CD4-positive, alpha-beta T cell treated with Interleukin-17A for 4 hours (primary cell): ENCODE measurements at regions not wholly inside any gene's neighbourhood (a gene's known extent, or its start where the extent isn't known, plus 50 kb on each side); places are given as distances from the start of the nearest gene placed in this dataset.

Experiments used
- DNase-seq: peaks from one replicate; pipeline ENCODE4 v3.0.0-alpha.2; 2020; ENCODE audit warnings: mixed read lengths

DNA sequence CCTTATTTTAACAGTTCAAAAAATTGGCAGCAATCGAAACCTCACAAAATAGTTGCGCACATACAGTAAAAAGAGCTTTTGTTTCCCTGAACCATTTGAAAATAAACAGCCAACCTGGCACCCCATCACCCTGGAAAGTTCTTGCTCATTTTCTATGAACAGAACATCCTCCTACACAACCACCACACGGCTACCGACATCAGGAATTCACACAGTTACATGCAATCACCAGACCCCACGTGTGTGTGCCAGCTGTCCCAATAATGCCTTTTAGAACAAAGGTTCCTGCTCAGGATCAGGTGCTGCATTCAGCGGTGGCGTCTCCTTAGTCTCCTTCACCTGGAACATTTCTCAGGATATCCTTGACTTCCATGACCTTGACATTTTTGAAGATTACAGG, 186.5 kb downstream of the KLF13 start:
- no peak for DNase-seq

DNA sequence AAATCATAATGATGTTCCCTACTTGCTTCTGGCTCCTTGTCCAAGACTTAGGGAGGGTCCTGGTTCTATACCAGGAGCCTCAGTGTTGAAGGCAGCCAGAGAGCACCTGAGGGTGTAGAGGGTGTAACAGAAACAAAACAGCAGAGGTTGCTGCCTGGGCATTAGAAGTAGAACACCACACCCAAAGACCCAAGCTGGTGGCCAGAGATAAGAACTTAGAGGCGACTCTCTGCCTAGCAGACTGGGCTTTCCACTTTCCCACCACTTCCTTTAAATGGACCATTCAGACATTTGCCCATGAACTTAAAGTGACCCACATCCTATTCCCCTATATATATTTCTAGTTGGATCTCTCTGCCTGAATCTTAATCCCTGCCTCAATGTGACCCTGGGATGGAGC, 189.8 kb downstream of the KLF13 start:
- DNase-seq = no peak

DNA sequence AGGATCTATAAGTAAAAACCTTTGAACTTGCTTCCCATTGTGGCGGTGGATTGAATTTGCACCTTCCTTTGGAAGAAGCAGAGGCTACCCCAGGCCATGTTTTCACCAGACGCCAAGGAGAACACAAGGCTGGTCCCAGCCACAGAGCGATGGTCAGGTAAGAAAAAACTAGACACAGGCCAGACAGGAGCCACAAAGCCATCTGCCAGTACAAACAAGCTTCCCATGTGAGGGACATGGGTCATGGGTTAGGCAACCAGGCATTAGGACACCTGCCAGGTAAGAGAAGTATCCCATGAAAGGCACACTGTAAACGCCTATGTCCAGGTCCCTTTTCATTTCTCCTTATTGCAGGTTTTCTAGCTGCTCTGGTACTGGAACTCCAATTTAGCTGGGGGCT, 190.2 kb downstream of the KLF13 start:
- no peak for DNase-seq

DNA sequence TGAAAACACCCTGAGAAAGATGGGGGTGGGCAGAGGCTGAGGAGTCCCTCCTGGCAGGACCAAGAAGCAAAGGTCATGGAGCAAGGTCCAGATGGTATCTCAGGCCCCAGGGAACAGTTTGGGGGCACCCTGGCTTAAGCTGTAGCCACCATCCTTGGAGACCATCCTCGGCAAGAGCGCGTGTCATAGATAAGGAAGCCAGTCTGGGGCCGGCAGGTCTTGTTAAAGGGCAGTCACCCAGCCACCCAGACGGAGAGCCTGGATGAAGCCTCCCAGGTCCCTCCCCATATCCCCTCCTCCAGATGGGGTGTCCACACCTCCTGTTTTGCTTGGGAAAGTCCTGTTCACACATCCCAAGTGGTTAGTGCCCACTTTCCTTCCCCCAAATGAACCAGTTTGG, 191.1 kb downstream of the KLF13 start:
- DNase-seq = no peak

DNA sequence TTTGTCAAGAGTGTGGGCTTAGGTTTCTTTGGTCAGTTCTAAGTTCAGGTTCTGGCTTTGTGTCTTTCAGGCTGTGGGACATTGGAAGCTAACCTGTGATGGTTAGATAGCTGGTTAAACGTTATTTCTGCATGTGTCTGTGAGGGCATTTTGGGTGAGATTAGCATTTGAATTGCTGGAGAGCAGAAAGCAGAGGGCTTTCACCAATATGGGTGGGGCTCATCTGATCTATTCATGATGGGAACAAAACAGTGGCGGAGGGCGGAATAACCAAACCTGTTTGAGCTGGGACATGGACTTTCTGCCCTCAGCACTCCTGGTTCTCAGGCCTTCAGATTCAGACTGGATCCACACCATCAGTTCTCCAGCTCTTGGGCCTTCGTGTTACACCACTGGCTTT, 195.4 kb downstream of the KLF13 start:
- no peak for DNase-seq

DNA sequence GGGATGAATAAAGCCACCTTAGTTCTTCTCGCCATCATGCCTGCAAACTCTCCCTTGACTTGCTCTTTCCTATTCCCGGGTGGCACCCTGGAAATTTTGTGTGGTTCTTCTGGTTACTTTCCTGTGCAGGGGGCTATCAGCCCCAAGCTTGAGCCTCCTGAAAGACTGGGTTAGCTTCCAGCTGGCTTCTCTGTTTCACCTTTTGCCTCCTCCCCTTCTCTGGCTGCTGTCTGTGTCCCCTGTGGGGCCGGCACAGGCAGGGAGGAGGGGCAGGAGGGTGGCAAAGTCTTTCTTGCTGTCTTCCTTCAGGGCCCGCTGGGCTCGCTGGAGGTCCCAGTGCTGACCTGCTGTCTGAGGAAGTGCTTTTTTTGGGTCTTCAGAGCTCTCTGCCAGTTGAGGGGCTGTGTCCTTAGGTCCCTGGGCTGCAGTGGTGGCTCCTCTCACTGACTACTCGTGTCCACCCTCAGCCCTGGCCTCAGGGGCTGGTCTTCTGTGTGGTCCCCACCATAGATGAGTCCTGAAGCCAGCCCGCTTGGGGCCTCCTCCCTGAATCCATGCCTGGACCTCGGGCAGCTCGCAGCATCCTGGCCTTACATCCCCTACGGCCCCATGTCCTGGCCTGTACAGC, 196.5 kb downstream of the KLF13 start:
- no peak for DNase-seq

DNA sequence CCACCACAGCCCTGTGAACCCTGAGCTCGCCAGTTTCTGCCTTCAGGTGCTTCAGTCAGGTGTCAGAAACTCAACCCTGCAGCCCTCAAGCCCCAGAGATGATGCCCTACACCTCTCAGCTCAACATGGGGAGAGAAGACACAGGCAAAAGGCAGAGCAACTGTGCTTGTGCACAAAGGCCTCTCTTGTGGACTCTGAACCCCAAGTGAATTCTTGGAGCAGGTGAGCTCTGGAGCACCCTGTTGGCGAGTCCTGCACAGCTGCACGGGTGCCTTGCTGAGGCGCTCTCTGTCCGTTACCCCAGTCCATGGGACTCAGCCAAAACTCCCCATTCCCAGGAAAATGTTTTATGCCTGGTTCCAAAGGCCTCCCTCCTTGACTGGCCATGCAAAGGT, 197.0 kb downstream of the KLF13 start:
- no peak for DNase-seq

DNA sequence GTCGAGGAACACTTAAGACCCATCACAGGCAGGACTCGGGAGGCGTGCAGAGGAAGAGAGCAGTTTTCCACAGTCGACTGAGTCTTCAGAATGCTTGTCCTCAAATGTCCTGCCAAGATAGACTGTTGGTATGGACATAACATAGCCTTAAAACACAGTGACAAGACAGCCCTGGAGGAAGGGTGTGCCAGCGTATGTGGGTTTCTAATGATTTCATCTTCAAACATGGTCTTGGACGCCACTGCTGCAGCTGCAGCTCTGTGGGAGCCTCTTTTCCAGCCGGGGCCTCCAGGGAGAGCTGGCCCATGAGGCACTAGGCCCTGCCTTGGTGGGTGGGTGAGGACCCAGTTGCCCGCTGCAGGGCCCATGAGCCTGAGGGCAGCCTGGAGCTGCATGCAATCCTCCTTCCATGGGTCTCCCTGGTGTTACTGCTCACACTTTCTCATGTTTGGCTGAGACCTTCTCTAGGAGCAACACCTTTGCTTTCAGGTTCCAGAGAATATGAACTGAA, 198.6 kb downstream of the KLF13 start:
- no peak for DNase-seq

DNA sequence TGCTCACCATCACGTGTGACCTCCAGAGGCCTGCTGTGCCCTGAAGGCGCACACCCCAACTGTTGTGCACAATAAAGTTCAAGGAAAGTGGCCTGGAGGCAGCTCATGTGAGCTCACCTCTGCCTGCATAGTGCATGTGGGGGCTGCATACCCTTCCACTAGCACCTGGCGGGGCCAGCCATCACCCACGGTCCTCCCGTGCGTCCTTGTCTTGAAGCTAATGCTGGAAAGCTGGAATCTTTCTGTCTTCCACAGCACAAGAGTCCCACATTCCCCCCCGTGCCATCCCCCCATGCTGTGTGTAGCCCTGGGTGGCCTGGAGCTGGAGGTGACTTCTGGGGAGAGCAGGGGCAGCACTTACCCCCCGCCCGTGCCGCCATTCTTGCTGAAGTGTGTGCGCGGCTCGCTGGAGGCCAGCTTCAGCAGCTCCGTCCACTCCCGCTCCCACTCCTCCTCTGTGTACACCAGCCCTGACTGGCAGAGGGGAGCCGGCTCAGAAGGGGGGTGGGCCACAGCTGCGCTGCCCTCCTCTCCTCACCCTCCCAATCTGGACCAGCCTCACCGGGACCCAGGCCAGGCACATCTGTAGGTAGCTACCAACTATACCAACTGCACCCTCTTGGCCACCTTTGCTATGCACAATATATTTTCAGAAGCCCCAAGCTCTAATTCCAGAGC, 199.5 kb downstream of the KLF13 start:
- DNase-seq = no peak

DNA sequence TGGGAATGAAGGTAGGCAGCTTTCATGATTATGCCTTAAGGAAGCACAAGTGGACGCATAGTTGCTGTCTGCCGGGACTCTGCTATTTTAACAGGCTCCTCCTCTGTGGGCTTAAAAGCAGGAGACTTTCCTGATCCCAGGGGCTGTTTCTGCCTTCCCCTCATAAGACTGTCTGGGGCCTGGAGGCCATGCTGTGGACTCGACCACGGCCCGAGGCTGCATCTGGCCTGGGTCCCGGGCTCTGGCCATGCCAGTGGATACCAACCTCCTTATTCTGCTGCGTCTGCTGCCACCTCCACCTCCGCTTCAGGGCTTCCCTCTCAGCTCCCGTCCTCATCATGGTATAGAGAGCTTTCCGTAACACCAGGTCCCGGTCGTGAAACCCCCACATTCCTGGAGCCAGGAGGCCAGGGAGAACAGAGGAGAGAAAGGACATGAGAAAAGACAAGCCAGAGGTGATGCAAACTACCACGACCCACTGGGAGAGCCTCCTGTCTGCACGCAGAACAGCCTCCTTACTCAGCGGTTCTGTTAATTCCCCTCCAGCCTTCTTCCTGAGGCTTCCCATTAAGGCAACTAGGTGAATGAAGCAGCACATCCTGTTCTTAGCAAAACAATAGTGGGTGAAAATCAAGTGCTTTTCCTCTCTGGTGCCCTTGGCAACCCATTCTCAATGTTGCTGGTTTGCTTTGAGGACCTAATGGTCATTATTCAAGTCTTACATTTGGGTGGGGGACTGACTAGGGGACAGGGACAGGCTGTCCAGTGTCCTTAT, 200.5 kb downstream of the KLF13 start:
- no peak for DNase-seq

DNA sequence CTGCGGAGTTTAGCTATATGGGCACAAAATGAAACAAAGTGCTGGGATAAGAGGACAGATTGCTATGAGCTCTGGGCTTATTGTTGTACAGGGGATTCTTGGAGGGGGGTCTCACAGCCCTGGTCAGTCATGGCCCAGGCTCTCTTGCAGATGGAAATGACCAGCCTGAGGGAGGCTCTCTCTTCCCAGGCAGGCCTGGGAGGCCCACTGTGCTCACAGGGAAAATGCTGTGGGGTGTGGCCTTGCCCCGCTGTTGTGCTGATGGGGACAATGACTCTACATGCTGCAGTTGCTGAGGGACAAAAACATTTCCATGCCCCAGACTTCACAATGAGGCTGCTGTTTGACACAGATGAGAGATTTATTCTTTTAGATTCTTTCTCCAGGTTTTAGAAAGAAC, 202.2 kb downstream of the KLF13 start:
- no peak for DNase-seq

DNA sequence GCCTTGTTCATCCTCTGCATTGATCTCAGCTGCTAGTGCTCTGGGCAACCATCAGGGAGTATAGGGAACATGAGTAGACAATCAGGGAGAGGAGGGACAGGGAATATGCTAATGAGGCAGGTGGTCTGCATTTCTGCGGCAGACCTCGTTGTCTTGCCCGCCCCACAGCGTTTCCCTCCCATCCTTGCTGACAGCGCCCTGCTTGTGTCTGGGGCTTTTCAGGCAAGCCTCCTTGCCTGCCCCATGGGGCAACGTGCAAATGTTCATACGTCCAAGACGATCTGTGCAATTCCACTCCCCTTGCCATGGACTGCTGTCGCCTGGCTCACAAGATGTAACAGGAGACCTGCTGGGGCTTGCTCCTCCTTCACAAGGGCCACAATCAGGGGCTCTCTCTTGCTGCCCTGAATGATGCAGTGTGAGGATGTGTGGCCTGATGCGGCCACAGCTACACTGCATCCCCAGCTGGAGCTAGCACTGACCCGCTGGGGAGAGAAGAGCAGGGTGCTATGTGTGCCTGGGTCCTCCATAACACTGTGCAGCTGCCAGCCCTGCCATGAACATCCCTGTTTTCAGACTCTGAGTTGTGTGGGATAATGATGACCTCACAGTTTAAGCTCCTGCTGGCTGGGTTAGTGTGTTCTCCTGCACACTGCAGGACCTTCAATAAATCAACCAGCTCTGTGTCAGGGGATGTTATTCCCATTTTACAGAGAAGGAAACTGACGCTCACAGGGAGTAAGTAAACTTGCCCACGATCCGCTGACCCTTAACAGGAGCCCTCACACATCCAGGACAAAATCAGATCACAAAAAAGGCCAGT, 211.3 kb downstream of the KLF13 start:
- DNase-seq = no peak

DNA sequence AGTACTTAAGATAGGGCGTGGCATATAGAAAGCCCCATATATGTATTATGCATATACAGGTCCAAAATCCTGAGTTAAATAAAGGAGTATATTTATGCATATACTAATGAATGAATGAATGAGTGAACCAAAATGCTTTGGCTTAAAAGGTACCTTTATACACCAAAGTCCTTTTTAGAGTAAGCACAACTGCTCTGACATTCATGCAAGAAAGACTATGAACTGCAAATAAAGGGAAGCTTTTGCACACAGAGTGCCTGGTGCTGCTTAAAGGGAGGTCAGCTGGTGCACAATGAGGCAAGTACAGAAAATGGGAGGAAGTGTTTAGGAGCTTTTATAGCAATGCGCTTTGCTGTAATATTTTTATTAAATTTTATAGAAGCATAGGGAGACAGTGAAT, 214.0 kb downstream of the KLF13 start:
- no peak for DNase-seq

DNA sequence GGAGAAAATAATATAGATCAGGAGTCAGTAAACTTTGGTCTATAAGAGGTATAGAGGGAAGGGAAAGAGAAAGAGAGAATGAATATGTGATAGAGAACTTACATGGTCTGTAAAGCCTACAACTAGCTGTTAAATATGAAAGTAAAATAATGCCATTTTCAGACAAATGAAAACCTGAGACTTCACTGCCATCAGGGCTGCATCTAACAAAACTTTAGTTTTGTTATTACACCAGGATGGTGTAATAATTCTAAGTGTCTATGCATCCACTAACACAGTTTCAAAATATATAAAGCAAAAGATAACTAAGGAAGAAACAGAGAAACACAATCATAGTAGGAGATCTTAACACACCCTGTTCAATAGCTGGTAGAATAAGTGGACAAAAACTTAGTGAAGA, 217.7 kb downstream of the KLF13 start:
- no peak for DNase-seq

DNA sequence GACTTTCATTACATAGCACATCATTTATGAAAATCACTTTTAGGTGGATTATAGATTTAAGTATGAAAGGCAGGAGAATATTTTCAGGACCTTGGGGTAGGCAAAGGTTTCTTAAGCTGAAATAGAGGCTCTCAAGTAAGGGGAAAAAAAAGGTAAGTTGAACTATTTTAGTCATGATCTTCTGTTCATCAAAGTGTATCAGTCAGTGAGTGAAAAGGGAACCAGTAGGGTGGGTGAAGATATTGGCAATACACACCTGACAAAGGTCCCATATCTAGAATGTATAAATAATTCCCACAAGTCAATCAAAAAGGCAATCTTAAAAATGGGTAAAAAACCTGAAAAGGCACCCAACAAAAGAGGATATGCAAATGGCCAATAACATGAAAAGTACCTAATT, 218.6 kb downstream of the KLF13 start:
- DNase-seq = no peak

DNA sequence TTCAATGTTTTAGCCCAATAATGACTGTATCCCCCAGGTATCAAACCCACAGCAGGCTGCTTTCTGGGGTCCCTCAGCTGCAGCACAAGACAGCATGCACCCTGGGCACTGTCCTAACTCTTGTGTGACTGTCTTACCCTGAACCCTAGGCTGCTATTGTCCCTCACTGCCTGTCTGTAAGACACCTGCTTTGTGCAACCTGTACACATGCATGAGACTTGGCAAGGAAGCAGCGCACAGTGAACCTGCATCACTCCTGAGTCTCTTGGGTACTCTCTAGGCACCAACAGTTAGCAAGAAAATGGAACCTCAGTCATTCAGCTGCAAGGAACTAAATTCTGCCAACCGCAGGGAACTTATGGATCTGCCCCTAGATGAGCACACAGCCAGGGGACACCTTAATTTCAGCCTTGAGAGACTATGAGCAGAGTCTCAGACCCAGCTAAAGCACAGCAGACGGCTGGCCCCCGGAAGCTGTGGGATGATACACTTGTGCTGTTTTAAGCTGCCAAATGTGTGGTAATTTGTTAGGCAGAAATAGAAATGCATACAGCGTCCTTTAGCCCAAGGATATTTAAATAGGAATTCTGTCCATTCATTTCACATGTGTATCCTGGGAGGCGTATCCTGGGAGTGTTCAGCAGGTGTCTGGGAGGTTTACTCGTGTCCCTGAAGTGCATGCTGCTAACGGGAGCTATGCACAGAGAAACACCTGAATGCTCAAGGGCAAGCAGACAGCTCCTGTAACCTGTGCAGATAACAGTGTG, 223.8 kb downstream of the KLF13 start:
- DNase-seq = no peak

DNA sequence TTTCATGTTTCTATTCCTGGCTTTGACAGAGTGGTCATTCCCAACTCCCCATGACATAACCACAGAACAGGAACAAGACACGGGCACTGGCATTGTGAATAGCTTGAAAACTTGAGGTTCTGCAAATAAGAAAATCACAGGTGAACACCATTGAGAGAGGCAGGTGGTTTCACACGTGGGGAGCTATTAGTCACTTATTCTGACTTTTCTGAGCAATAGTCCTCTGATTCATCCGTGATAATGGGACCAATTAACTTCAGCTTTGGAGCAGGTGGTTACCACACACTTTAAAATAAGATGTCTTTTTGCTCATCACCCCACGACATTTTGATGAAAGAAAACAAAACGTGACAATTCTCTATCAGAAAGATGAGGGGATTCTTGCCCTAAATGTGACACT, 224.7 kb downstream of the KLF13 start:
- no peak for DNase-seq

DNA sequence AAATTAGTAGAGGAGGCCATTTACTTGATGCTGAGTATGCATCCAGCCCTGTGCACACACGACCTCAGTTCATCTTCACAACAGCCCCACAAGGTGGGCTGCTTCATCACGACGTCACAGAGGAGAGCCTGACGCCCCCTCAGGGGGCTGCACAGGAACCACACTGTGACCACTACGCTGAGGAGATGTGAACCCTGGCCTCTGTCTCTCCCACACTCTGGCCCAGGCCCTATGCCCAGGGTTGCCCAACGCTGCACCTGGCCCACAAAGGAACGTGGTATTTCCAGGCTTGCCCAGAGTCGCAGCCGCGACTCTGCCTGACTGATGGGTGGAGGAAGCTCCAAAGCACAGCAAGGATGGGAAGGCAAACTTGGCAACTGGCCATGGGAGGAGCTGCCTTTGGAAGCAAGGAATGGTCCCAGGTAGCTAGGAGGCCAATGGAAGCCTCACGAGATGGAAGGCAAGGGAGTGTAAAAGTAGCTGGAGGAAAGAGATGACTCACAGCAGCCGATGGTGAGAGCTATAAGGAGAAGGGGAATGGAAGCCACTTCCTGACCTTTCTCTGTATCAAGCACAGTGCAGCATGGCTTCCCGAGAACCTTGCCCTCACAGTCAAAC, 226.0 kb downstream of the KLF13 start:
- DNase-seq = no peak

DNA sequence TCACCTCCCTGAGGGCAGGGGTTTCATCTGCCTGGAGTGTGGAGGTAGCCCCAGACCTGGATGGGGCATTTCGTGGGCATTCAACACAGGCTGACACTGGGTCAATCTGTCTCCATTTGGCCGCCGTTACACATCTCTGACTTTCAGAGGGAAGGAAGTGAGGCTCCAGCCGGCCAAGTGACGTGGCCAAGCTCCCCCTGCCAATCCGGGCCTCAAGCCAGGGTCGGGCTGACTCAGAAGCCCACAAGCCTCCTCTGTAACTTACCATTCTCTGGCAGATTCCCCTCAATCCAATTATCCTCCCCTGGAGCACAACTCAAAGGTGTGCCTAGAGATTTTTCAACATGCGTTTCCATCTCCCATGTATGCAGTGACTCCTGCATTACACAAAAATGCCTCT, 227.6 kb downstream of the KLF13 start:
- no peak for DNase-seq

DNA sequence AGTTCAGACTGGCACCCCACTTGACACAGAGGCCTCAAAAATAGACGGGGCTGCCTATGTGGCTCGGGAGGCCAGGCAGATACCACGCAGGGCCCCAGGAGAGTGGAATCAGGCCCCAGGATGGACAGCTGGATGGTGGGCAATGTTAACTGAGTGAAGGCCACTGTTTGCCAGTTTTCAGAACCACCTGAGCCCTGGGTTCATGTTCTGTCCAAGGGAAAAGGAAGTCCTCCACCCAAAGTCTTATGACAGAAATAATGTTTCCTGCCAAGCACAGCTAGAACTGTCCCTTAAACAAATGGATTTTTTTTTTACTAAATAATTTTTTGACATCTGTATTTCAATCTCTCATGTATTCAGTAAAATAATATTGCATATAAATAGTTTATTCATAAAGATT, 228.4 kb downstream of the KLF13 start:
- no peak for DNase-seq

DNA sequence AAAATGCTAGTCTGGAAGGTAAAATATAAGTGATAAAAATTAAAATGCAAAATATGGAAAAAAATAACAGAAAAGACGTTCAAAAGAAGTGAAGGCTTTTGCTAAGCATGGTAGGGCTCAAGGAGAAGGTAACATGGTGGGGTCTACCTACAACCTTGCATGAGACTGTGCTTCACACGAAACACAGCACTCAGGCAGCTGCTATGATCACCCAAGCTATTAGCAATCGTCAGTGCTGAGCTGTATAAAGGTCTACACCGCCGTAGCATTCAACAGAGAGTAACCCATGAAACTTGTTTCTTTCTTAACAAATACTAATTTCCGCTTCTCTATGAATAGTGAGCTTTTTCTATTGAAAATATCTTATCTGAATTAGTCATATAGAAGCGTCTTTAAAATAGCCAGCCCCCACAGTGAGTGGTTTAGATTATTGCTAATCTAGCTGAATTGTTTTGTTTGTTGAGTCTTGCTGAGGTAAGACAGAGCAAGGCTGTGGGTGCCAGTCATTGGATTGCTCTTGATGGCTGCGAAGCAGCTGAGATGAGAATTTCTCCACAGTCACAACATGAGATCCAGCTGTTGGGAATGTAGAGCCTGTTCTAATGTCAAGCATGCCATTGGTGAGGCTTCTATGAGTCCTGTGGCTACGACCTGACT, 230.0 kb downstream of the KLF13 start:
- DNase-seq = no peak
